NCI-H2029 (cell line): ENCODE measurements at regions not wholly inside any gene's neighbourhood (a gene's known extent, or its start where the extent isn't known, plus 50 kb on each side); places are given as distances from the start of the nearest gene placed in this dataset.
"Not testable (repeated sequence)": the region's sequence is repeated elsewhere in the genome, so short reads cannot be mapped to it uniquely, and the experiment has no call there.

Source experiments
- DNase-seq: peaks from one replicate; lab custom pipeline; 2025; lab: John Stamatoyannopoulos, UW

DNA sequence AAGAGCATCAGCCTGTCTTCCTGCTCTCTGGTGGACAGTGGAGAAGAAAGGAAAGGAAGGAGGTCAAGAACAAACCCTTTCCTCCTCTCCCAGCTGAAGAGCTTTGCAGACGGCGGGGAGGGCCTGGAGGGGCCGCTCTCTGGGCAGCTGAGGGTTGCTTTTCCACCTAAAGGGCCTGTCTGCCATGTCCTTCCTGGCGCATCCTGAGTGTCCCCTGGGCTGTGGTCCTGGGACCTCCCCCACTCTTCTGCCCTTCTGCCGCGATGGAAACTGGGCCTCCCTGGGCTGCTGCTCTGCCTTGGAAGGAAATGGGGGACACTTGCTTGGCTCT is 107.0 kb downstream of the ETS2 start:
- no peak for DNase-seq

DNA sequence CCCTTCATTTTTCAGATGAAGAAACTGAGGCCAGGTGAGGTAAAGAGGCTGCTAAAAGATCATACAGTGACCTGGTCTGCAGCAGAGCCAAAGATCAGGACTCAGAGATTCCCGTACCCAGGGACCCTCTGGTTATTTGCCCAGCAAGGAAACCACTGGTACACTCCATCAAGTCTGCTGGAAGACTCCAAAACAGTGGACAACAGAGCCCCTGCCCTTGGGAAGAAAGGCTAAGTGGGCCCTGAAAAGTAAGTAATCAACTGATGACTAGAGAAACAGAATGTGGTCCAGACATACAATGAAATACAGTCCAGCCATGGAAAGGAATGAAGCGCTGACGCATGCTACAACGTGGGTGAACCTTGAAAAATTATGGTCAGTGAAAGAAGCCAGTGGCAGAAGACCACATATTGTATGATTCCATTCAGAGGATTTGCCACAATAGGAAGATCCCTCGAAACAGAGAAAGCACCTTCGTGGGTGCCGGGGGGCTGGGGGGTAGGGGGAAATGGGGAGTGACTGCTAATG is 106.4 kb downstream of the ETS2 start:
- no peak for DNase-seq

DNA sequence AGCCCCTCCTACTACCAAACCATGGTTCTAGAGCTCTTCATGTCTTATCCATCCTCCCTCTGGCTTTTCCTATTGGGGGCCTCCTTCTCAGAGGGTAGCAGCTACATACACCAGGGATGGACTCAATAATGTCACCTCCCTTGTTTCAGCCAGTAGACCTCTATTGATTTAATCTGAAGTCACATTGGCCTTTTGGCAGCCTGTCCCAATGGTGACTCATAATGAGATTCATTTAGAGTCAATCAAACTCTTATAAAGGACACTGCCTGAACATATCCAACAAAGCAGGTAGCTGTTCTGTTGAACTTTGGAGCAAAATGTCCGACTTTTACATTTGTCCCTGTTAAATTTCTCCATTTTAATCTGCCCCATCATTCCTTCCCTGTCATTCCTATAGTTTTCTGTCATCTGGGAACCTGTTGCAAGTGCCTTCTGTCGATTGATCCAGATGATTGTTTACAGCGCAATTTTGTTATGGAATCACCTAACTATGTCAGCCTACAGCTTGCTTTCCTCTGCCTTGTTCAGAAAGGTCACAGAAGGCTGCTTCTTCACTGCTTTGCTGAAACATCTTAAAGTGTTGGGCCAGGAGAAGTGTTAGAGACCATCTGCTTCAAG is 105.9 kb downstream of the ETS2 start:
- no peak for DNase-seq

DNA sequence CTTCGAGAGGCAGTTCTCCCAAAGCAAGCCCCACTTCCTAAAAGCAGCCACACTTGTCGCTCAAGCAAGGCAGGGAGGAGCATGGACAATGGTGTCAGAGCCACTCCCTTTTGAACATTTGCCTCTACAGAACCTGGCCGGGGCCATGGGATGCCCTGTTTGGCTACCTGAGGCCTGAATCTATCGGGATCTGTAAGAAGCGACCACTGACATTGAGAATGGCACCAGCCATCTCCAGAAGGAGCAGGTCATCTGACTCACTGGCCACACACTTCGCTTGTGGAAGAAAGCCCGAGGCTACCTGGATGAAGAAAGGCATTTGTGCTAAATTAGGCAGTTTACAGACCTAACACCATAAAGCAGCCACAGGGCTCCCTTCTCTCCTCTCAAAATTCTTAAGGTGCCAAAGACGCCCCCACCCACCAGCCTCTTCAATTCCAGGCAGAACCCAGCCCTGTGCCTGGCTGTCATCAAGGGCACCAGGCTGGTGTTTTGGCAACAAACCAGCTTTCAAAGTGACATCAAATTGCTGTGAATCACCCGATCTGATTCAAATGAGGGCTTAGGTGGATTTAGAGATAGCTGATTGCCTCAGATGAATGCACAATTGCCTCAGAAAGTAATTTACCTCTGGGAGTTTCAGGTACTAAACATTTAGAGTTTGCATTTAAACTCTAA is 104.8 kb downstream of the ETS2 start:
- DNase-seq: peak; percentile 74

DNA sequence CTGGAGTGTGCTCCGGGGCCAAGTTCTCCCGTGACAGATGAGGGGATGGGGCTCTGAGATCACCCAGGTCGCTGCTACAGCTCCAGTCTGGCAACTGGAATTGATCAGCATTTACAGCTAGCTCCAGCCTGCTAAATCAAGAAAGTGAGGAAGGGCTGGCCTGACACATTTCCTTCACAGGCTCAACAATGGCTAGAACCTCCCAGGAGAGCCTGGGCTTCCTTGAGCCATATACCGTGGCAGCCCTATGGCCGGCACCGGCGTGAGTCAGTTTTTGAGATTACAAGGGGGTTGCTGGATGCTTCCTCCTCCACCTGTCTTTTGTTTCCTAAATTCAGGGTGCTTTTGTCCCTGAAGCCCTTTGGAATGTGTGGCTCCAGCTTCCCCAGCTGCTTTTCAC is 104.2 kb downstream of the ETS2 start:
- DNase-seq: no peak

DNA sequence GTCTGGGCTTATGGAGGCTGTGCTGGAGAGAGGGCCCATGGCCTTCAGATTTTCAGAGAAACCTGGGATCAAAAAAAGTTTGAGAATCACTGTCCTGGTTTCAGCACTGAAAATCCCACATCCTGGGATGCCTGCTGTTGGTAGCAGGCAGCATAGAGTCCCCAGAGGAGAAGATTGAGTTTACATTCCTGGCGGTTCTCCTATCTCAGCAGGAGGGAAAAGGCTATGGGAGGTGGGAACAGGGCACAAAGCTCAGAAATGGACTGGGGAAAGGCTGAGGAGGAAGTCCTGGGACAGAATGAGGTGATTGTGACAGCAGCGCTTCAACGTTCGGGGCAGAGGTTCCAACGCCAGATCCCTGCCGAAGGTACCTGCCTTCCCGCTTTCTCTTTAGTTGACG is 103.4 kb downstream of the ETS2 start:
- no peak for DNase-seq

DNA sequence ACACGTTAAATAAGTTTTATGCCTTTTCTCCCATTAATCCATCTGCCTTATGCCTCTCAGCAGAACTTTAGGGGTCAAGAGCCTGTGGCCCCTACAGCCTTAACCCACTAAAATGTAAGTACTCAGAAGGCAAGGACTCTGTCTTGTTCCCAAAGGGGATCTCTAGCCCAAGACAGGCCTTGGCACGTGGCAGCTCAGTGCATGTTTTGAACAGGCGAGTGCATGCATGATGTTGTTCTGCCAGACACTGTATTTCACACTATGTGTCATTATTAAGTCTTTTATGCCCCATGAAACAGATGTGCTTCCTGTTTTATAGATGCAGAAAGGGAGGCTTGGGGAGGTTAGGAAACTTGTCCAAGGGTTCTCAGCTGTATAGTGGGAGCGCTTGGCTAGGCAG is 102.8 kb downstream of the ETS2 start:
- no peak for DNase-seq

DNA sequence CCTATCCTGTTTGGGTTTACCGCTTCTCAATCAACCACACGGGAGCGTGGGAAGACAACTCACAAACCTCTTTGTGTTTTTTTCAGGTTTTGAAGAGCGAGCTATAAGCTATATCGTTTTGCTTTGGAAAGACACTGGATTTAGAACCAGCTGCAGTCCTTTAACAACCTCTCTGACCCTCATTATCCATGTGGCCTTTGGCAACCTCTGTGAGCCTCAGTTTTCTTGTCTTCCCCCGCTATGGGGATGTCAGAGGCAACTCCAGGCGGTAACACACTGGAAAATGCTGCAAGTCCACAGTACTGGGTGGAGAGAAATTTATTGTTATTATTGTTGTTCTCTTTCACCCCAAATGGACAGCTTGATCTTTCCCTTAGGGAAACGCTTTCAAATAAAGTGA is 100.0 kb downstream of the ETS2 start:
- no peak for DNase-seq

DNA sequence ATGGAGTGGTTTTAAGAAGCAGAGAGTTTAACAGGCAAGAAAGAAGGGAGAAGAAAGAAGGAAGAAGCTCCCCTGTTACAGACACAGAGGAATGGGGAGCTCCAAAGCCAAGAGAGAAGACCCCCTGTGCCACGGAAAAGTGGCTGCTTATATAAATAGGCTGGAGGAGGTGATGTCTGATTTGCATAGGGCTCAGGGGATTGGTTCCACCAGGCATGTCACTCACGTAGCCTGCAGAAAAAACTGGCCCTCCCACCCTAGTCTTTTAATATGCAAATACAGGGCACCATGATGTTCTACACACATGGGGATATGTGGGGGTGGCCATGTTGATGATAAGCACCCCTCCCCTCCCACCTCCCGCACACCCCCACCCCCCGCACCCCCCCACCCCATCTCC is 99.6 kb downstream of the ETS2 start:
- DNase-seq: no peak

DNA sequence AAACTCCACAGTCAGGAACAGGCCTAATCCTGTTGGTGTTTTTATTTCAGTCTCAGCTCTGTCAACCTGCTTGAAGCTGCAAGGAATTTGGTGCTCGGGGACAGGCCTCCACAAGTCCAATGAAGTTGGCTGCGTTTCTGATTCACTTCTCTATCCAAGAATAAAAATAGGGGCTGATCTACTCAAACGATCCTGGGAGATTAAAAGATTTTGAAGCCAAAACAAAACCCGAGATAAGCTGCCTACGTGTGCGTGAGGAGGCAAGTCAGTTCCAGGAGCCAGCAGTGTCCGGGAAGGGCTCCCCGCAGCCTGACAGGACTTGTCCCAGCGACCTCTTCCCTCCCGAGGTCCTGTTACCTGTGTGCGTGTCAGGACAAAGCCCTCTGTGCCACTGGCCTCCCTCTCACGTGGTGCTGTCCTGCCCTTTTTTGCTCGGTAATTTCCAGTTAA is 98.0 kb downstream of the ETS2 start:
- DNase-seq: no peak

DNA sequence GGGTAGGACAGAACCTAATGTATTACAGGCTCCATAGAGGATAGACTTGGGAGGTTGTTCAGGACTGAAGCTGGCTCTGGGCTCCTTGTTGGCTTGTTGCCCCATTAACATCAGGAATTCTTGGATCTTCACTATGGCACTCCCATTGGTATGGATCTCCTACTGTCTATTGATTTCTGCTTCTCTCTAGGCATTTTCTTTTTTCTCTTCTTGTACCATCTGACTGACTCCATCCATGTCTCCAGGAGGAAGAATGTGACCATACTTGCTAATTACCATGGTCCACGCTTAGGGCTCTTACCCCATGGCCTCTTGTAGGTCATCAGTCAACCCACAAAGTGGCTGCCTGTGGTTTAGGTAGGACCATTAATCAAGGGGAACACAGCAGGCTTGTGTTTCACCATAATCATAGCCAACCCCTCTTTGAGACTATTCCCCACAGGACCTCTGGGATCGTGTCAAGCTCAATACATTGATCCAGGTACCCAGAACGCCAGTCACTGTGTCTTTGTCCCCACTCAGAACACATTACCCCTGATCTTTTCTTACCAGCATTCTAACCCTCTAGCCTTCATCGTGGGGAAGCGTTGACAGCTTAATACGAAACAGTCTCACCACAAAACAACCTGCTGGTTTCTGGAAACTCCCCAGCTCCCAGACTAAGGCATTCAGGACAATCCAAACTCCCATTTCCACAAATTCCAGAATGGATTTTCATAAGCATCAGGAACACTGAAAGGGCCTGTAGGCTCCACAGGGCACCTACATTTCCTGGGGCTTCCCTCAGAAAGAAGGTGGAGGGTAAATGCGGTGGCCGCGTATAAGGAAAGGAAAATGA is 97.1 kb downstream of the ETS2 start:
- DNase-seq: no peak

DNA sequence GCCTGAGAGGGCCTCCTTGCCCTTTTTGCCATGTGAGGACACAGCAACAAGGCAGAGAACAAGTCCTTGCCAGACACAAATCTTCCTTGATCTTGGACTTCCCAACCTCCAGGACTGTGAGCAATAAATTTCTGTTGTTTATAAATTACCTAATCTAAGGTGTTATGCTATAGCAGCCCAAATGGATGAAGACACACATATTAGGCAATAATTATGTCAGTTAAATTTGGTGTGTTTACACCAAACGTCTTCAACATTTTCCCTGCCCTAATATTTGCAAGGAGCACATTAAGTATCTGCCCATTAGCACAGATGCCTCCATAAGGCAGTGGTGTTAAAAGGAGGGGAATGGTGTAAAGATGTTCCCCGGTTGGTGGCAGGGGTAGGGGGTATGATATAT is 94.8 kb downstream of the ETS2 start:
- DNase-seq: no peak

DNA sequence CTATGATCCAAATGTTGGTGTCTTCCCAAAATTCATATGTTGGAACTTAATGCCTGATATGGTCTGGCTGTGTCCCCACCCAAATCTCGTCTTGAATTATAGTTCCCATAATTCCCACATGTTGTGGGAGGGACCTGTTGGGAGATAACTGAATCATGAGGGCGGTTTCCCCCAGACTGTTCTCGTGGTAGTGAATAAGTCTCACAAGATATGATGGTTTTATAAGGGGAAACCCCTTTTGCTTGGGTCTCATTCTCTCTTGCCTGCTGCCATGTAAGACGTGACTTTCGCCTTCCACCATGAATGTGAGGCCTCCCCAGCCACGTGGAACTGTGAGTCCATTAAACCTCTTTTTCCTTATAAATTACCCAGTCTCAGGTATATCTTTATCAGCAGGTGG is 94.3 kb downstream of the ETS2 start:
- not testable (repeated sequence) for DNase-seq

DNA sequence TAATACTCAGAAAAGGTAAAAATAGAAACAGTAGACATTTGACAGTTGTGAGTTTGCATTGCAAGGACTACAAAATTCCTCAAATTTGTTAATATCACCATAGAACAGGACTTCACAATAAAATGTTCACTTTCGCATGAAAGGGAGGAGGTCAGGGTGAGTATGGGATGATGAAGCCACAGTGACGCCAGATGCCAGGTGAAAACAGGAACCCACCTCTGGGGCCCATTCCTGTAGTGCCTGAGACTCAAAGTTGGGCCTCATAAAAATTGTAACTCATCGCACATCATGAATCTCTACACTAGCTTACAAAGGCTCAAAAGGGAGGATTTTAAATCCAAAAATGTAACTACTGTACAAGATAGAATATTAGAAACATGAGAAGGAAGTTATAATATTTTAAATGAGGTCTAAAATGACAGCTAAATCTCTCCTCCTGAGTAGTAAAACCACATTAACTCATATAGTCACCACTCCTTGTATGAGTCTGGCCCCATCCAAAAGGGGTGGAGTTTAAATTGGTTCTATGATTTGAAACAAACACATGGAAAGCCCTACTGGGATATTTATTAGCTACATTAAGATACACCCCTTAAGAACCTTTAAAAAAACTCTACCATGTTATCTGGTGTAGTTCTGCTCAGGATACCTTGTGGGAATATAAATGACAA is 93.7 kb downstream of the ETS2 start:
- no peak for DNase-seq

DNA sequence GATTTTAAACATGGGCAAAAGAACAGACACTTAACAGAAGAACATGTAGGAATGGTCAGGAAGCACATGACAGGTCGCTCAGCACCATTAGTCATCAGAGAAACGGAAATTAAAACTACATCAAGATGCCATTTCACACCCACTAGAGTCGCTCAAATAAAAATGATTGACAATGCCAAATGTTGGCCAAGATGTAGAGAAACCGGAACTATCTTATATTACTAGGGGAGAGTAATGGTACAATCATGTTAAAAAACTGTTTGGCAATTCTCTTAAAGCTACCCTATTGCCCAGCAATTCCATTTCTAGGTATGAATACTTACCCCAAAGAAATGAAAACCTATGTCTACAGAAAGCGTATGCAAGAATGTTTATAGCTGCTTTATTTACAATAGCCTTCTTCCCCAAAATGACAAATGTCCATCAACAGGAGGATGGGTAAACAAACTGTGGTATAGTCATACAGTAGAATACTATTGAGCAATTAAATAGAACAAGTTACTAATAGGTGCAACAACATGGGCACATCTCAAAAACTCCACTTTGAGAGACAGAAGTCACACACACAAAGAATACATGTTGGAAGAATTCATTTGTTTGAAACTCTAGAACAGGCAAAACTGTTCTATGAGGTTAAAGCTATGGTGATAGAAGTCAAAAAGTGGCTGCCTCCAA is 92.8 kb downstream of the ETS2 start:
- no peak for DNase-seq

DNA sequence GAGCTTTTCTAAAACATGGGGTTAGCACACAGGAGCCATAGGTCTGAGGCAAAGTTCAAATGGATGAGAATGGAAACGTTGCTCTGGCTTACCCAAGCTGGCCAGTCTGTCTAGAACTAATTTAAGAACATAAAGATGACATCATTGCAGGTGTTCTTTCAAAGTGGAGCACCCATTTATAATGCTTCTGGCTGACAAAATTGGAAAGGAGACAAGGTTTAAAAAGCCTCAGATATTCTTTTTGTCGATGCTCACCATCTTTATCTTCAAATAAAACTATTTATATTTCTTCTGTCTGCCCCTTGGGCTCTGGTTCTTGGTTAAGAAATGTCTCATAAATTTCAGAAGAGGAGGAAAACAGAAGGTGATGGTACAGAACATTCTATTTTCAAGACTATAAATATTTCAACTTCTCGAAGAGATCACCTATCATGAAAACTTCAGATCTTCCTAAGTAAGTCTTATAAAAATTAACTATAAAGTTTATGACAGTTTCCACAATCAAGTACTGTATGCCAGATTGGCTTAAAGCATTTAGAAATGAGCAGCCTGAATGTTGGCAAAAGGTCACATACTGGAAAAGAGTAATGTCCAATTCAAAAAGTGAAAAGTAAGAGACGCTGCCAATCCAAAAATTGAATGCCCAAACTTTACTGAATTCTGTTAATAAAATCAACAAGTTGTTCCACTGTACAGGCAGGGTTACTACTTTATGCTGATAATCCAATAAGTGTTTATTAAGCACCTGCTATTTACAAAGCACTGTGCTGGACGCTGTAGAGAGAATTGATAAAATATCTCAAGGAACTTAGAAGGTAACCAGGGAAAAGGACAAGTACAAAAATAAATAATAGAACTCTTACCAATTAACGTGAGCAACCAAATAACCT is 92.0 kb downstream of the ETS2 start:
- DNase-seq: peak; percentile 62

DNA sequence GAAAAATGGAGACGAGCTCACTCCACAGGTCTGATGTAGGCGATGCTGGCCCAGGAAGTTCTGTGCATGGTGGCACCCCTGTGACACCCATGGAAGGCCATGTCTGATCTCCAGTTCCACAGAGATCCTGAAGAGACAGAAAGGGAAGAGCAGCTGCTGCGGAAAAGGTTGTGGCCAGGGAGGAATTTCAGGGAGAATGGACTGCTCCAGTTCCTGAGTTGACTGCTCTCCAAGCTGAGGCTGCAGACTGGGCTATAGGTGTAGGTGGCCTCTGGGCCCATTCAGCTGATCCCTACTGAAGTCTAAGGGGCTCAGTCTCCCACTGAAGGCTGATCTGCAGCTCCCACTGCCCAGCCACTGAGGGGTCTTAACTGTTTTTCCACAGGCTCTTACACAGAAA is 89.2 kb downstream of the ETS2 start:
- DNase-seq: no peak

DNA sequence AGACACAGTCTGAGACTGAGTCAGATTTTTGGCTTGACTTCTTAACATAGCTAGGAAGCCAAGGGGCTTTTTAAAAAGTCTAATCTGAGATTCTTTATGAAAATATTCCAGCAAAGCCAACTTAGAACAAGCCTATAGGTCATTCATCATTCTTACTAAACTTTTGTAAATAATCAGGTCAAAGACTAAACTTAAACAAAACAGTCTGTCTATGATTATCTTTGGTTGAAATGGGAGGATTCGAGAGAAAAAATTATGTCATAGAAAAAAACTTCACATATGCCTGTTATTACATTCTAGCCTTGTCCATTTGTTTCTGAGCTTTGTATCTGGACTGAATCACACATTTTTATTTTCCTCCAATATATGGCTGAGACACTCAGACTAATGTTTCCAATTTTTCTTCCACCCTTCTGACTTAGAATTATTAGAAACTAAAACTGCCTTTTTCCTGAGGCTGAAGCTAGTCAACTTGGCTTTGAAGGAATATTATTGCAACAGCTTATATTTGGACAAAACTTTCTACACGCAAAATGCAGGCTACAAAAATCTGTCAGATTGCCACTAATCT is 83.3 kb downstream of the ETS2 start:
- no peak for DNase-seq

DNA sequence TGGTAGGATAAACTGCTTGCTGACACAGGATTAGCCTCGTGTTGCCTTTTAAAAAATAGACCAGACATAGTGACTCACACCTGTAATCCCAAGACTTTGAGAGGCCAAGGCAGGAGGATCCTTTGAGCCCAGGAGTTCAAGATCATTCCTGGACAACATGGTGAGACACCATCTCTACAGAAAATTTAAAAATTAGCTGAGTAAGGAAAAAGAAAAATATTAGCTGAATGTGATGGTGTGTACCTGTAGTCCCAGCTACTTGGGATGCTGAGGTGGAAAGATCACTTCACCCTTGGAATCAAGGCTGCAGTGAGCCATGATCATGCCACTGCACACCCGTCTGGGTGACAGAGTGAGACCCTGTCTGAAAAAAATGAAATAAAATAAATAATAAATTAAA is 82.0 kb downstream of the ETS2 start:
- DNase-seq: no peak

DNA sequence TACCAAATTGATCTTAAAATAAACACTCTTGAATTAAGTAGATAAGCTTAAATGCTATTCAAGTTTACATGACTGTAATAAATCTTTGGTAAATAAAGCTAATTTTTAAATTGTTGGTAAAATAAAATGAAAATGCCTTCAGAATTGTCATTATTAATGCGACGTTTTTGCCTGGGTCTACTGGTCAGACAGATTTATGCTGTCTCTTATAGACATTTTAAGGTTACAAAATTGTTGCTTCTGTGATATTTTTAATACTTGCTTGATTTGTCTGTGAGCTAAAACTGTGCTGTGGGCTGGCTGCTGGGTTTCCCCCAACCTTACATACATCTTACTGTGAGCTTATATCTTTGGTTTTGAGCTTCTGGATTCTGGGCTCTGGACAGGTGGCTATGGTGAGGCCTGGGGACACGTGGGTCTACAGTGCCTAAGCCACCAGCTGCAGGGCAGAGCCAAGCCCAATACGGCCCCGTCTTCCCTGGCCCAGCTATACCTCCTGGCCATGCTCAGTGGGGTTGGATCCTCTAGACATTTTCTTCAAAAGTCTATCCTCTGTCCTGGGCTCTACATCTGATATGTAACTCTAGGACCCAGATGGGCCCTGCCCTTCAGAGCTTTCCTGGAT is 81.4 kb downstream of the ETS2 start:
- no peak for DNase-seq
